GM19025 (cell line): ENCODE measurements at regions not wholly inside any gene's neighbourhood (a gene's known extent, or its start where the extent isn't known, plus 50 kb on each side); places are given as distances from the start of the nearest gene placed in this dataset.
"Not testable (repeated sequence)": the region's sequence is repeated elsewhere in the genome, so short reads cannot be mapped to it uniquely, and the experiment has no call there.

ENCODE experiments used
- ATAC-seq: cut with Tn5 transposase; IDR thresholded peaks from one replicate; pipeline ENCODE4 v1.9.1; 2021; ENCODE audit warnings: mild to moderate bottlenecking, low read depth, moderate library complexity; ENCODE audit not compliant: unreplicated experiment

DNA sequence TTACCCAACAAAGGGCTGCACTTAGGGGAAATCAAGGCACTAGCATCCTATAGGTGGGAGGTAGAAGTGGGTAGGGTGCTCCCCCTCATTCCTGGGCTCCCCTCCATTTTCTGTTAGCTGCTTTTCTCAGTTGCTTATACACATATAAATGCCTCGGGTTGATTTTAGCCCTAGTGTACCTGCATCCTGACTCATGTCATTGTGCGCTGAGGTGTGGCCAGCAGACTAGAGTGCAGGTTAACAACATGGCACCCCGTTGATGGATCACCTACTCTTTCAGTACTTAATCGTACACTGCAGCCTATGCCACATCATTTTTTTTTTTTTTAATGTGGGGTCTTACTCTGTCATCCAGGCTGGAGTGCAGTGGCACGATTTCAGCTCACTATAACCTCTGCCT is 144.0 kb upstream of the ITGB1 start:
- no peak for ATAC-seq

DNA sequence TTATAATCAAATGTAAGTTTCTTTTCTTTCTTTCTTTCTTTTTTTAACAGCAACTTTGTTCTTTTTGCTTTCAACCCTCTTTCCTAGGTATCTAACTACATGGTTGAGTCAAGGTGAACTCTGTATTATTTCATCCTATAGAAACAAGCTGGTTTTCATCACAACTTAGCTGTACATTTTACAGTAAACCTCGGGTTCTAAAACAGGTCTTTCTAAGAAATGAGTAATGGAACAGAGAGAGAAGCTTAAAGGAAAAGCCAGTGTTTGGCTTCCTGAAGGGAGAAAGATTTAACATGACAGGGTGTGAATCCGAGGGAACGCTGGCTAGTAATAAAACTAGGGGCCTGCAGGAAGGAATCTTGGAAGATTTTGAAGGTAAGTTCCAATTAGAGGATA is 143.4 kb upstream of the ITGB1 start:
- ATAC-seq: no peak

DNA sequence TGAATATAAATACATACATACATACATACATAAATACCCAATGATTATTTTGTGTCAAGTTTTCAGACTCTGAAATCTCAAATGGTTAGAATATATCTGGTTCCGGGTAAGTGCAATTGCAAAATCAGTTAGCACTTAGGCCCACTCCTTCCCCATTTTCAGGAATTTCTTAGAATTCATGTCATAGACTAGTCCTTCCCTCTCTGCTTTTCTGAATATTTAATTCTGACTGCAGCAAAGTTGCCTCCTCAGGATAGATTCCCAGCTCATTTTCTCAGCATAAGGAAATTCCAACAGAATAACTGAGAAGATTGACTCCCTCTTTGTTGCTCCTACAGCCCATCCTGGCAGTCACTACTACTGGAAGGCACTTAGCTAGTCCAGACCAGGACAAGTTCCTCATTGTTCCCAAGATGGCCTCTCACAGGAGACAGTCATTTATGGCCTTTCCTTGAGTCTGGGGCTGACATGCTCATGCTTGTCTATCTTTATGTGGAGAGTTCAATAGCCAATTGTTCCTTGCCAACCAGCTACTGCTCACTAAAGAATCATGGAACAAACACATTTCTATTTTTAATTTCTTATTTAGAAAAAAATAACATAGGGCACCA is 142.9 kb upstream of the ITGB1 start:
- no peak for ATAC-seq

GRCh38 chr10:33099748-33100147 is 141.7 kb upstream of the ITGB1 start:
- no peak for ATAC-seq

DNA sequence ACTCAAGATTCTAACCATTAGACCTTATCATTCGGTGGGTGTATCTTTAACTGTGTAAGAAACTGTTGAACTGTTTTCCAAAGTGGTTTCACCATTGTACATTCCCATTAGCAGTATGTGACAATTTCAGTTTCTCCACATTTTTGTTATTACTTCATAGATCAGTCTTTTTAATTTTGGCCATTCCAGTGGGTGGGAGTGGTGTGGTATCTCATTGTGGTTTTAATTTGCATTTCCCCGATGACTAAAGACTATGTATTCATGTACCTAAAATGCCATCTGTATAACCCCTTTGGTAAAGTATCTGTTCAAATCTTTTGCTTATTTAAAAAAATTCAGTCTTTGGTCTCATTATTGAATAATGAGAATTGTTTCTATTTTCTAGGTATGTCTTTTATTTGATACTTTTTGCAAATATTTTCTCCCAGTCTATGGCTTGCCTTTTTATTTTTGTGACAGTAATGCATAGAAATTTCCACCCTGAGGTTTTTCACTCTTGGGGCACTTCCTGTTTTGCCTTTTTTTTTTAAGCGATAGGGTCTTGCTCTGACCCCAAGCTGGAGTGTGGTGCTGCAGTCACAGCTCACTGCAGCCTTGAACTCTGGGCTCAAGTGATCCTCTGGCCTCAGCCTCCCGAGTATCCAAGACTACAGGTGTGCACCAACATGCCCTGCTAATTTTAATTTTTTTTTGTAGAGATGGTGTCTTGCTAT is 141.1 kb upstream of the ITGB1 start:
- ATAC-seq: no peak

- ATAC-seq: peak; percentile 58
Observed at GRCh38 chr10:33095867-33096815, 138.1 kb upstream of the ITGB1 start.

- ATAC-seq: no peak
Observed at GRCh38 chr10:33094263-33095051, 136.4 kb upstream of the ITGB1 start.

- ATAC-seq: no peak
Observed at GRCh38 chr10:33093362-33093761, 135.3 kb upstream of the ITGB1 start.

DNA sequence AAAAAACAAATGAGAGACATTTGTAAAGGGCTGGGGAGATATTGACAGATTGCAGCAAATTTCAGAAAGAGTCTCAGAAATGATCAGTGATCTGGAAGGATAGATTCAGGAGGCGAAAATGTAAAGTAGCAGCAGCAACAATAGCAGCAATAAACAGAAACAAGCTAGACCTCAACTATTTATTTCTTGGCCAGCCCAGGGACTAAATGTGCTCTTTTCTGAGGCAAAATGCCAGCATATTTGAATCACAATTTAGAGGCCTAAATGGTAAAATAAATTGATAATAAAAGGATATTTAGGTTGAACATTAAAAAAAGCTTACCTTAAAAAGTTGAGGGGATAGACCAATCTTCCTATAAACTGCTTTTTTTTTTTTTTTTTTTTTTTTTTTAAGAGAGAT is 134.6 kb upstream of the ITGB1 start:
- no peak for ATAC-seq

- ATAC-seq: no peak
Observed at GRCh38 chr10:33091201-33091600, 133.2 kb upstream of the ITGB1 start.

- no peak for ATAC-seq
Observed at GRCh38 chr10:33088990-33089389, 131.0 kb upstream of the ITGB1 start.

- ATAC-seq: no peak
Observed at GRCh38 chr10:33087922-33088321, 129.9 kb upstream of the ITGB1 start.

DNA sequence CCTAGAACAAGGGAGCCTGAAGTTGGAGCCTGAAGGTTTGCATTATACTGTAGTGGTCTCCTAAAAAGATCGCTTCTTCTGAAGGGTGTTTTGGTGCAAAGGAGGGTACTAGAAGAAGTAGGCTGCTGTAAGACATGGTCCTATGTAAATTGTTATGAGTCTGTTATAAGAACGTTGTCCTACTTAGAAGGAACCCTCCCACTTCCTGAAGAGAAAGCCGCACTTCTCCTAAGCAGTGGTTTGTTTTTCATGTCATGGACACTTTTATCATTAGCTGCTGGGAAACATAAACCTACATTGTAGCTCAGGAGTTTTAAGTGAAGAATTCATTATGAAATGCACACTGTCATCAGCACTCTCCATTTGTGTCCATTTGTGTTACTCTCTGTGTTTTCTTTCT is 129.1 kb upstream of the ITGB1 start:
- no peak for ATAC-seq

GRCh38 chr10:33086100-33086499 is 128.1 kb upstream of the ITGB1 start:
- ATAC-seq: no peak

DNA sequence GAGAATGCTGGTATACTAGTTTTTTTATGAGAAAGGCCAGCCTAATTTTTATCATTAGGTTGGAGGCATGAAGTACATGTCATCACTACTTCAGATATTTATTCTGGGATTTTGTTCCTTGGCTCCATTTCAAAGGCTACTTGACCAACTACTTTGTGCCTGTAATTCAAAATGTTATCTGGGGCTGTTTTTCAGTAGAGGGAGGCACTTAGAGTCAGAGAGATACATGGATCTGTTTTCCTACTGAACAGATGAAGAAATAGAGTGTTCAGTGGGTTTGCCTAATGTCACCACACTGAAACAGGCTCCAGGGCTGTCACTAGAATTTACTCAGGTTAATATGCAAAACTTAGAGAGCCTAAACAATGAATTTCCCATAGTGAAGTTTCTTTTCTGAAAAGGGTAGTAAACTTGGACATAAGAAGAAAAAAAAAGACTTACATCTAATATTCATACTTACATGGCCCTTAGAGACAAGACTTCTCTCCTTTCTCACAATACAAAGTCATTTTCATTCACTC is 127.3 kb upstream of the ITGB1 start:
- no peak for ATAC-seq

GRCh38 chr10:33084453-33084852 is 126.4 kb upstream of the ITGB1 start:
- ATAC-seq: no peak

DNA sequence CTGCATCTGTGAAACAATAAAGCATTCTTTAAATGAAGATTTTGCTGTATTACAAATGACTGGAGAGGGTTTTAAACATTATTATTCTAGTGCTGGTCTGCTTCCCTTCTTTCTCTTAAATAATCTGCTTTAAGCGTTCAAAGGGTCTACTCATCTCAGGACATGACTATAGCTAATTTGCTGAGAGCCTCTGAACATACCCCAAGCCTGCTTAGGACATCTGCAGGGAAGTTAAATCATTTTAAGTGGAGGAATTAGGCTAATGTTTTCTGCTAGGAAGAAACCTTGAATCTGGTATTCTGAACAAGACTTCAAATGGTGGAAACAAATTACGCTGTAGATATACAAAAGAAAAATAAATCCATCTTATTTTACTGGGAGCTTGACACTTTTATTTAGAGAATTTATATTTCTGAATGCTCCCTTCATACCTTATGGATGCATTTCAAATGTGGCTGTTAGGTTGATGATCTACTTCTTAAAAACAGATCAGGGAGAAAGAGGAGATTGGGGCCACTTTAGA is 124.4 kb upstream of the ITGB1 start:
- ATAC-seq: no peak

DNA sequence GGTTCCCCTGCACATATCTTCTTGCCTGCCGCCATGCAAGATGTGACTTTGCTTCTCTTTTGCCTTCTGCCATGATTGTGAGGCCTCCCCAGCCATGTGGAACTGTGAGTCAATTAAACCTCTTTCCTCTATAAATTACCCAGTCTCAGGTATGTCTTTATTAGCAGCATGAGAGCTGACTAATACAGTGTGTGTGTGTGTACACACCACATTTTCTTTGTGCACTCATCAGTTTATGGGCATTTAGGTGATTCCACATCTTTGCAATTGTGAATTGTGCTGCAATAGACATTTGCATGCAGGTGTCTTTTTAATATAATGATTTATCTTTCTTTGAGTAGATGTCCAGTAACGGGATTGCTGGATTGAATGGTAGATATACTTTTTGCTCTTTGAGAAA is 122.4 kb upstream of the ITGB1 start:
- not testable (repeated sequence) for ATAC-seq

DNA sequence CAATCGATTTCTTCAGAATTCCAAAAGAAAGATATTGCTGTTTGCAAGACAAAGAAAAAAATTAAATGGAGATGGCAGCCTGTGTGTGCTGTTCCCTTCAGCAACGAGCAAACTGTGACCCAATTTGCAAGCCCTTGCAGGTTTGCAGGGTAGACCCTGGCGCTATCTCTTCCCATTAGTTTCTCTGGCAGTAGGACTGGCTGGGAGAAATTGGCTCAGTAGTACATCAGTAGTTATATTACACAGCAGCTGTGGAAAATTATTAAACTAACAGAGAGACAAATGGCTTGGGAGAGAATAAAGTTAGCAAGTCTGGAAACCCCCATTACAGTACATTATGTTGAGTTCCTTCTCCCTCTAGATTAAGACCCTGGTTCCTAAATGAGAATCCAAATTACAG is 116.4 kb upstream of the ITGB1 start:
- no peak for ATAC-seq
